AG09309 (cell line): ENCODE measurements at regions not wholly inside any gene's neighbourhood (a gene's known extent, or its start where the extent isn't known, plus 50 kb on each side); places are given as distances from the start of the nearest gene placed in this dataset.

ENCODE experiments used
- DNase-seq: peaks from one replicate; pipeline ENCODE4 v3.0.0-alpha.2; 2010; ENCODE audit warnings: low read depth
- H3K4me3 ChIP-seq: 2 replicates; pipeline ENCODE4 v1.5.1; 2011; ENCODE audit warnings: mild to moderate bottlenecking, low read depth, low read length, moderate library complexity; ENCODE audit not compliant: control insufficient read depth
- CTCF ChIP-seq: IDR thresholded peaks from 2 replicates; pipeline ENCODE4 v1.5.1; 2011; ENCODE audit warnings: mild to moderate bottlenecking, low read depth, low read length, inconsistent platforms; ENCODE audit not compliant: insufficient read depth, control insufficient read depth; ENCODE audit errors: missing control alignments

GRCh38 chr5:68545636-68546295, 330.2 kb downstream of the PIK3R1 start:
- no peak overlapping the region for H3K4me3 ChIP-seq
- TF ChIP-seq CTCF, result no peak
- no peak for DNase-seq

GRCh38 chr5:68547056-68547455, 331.5 kb downstream of the PIK3R1 start:
- no peak for DNase-seq
- TF ChIP-seq CTCF, result no peak
- H3K4me3 ChIP-seq, result no peak overlapping the region

GRCh38 chr5:68547622-68548021, 332.1 kb downstream of the PIK3R1 start:
- TF ChIP-seq CTCF, result no peak
- no peak for DNase-seq
- no peak overlapping the region for H3K4me3 ChIP-seq

DNA sequence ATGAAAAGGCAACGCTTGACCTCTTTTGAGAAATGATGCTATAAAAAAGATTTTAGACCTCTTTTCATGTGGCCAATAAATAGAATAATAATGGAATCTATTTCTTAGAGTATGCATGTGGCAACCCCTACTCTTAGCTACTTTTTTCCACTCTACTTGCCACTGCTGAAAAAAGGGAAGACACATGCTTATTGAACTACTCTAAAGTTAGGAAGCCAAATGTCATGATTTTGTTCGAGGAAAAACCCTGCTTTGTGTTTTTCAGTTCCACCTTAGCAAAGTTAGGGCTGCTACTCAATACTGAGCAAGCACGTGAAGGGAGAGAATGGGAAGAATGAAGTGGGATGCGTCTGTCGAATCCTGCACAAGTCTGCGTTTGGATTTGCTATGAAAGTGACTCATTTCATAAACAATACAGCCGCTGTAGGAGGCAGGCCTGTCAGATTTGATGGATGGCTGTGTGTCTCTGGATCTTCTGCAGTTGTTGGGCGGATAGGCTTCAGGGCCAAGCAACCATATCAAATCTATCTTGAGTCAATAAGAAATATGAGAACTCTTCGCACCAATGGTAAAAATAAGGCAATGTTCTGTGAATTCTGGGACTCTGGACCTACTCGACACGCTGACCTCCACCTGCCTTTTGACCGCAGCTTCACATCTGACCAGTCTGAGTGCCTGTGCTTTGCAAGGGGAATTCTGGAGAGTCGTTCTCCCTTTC, 333.6 kb downstream of the PIK3R1 start:
- TF ChIP-seq CTCF, result no peak
- no peak overlapping the region for H3K4me3 ChIP-seq
- no peak for DNase-seq

GRCh38 chr5:68550015-68550414, 334.5 kb downstream of the PIK3R1 start:
- no peak overlapping the region for H3K4me3 ChIP-seq
- TF ChIP-seq CTCF, result no peak
- DNase-seq, result no peak

- no peak for TF ChIP-seq CTCF
- H3K4me3 ChIP-seq, result no peak overlapping the region
- no peak for DNase-seq
Observed at GRCh38 chr5:68551436-68551835, 335.9 kb downstream of the PIK3R1 start.
